GM11168 (cell line): ENCODE measurements at regions not wholly inside any gene's neighbourhood (a gene's known extent, or its start where the extent isn't known, plus 50 kb on each side); places are given as distances from the start of the nearest gene placed in this dataset.
"Not testable (repeated sequence)": the region's sequence is repeated elsewhere in the genome, so short reads cannot be mapped to it uniquely, and the experiment has no call there.

ENCODE experiments used
- in situ Hi-C: fragments of 300-500 bp; cut with MboI; formaldehyde crosslinking; loops from one replicate; pipeline ENCODE4 v1.12.0; 2022; ENCODE audit warnings: low sequenced_read_pairs; ENCODE audit not compliant: unreplicated experiment

DNA sequence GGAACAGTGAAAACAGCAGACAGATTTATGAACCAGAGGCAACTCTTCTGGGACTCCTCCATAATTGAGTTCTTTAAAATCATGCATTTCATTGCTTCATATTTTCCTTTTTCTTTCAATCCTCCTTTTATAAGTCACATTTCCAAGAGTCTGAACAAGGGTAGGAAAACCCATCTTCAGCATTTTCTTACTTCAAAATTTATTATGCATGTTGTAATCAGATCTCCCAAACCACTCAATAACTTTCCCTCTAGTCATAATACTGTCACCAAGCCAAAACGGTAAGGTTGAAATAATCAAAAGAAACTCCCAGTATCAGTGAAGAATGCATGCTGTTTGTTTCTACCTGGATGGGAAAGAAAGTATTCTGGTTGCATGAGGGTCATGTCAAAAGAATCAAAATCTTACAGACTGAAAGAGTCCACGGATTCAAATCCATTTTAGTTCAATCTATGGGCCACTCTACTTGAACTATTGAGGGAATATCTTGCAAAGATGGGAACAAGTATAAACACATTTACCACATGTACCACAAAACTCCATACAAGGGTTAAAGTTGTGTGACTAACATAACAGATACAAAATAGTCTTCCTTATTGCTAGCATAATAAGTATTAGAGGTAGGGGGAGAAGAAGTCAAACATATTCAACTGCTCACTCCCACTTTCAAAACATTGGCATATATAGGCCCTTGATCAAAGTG, 797.3 kb downstream of the MAT2B start:
- in situ Hi-C loops, result no loop called here

DNA sequence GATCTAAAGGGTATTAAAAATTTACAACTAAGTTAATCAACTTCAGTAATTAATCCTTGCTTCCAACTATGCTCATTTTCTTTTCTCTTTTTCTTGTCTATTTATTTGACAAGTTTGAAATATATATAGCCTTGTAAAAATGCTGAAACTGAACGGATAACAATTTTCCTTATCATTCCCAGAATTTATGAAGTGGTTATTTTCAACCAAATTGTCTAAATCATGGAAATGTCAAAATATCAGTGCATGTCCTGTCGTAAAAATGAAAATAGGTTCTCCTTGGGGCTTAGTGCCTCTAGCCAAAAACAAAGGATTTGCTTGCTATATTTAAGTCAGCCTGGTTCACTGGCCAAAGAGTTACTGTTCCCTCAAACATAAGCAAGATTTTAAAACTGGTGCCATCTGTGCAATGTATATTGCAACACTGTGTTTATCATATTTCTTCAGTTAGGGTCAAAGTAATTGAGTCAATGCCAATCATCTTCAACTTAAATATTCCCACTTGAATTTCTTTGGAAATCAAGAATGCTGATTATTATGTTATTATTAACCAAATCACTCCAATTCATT, 798.3 kb downstream of the MAT2B start:
- in situ Hi-C loops, result no loop called here

DNA sequence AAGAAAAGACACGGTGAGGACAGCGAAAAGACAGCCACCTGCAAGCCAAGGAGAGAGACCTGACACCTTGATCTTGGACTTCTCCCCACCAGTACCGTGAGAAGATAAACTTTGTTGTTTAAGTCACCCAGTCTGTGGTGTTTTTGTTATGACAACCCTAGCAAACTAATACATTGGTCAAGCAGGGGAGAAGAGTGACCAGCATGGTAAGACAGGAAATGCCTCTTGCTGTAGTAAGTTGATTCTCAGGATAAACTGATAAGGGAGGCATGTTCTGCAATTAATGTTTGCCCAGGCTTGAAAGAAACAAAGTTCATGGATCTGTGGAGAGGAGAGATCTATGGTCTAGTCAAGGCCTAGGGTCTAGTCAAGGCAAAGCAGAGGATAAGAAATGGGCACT, 801.2 kb downstream of the MAT2B start:
- in situ Hi-C loops, result no loop called here

DNA sequence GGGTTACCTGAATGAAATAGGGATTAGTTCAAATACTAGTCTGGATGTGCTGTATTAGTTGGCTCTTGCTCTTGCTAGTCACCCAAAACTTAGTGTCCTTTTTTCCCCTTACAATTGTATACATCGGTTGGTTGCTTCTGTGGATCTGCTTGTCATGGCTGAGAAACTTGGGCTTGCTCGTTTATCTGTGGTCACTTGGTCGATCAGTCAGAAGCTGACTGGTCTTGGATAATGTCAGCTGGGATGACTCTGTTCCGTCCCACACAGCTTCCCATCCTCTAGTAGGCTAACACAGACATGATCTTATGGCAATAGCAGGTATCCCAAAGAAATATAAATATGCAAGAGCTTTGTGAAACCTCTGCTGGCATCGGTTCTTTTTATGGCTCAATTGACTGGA, 807.4 kb downstream of the MAT2B start:
- in situ Hi-C loops, result no loop called here

DNA sequence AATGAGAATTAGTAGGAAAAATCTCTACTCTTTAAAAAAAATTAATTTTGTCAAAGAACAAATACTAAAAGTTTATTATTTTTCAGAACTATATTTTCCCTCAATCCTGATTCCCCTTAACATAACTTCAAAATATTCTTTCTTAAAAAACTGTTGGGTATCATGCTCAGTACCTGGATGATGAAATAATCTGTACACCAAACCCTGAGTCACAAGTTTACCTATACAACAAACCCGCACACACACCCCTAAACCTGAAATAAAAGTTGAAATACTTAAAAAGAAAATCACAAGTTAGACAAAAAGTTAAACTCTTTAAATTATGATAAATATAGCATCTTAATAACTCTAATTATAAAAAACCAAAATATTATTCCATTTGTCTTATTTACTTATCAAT, 812.3 kb downstream of the MAT2B start:
- in situ Hi-C loops, result no loop called here

DNA sequence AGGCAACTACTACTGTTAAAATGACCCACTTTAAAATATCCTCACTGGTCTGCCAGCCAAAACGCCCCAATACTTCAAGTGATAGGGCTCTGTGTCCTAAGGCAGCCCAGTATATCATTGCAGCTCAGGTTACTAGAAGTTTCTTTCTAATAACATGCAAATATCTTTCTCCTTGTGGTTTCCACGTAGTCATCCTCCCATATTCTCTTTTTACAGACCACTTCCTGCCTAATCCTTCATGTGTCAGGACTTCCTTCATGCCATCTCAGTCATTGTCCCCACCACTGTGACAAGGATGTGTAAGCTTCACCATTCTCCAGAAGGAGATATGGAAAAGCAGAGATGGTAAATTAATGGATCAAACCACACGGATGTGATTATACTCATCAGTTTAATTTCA, 813.7 kb downstream of the MAT2B start:
- in situ Hi-C loops, result no loop called here

DNA sequence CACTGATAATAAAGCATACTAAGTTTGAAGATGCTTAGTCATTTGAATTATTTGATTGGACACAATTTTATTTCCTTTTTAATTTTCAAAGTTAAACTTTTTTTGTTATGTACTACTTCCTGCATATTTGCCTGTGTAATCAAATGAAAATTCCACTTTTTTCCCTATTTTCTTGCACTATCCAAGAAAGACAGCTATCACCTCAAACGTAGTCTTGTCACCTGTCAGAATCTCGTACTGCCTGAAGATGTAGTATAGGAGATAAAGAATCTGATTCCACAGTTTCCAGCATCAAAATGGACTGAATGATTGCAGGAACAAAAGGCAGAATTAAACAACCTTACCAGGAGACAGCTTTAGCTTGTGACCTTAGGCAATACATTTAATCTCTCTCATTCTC, 818.8 kb downstream of the MAT2B start:
- in situ Hi-C loops, result no loop called here

DNA sequence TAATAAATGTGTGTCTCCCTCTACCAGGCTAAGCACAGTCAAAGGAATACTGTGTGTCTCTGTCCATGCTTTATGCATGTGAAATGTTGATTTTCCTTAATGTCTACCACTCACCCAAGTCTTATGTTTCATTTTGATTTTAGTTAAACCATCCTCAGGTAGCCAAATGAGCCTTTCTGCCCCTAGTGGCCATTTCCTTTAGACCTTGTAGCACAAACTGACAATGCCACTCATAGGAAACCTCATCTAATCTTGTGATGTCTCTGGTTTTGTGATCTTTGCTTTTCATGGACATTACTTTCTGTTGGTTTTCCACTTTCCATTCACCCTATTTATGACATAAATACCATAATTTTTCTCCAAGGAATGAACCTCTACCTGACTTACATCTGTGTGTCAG, 820.8 kb downstream of the MAT2B start:
- in situ Hi-C loops, result no loop called here

DNA sequence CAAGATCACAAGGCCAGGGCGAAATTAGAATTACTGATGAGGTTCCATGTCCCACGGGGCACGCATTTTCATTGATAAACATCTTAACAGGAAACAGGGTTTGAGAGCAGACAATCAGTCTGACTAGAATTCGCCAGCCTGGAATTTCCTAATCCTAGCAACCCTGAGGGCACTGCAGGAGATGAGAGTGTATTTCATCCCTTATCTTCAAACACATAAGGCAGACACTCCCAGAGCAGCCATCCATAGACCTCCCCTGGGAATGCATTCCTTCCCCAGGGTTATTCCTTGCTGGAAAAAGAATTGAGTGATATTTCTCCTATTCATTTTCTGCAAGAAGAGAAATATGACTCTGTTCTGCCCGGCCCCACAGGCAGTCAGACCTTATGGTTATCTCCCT, 821.7 kb downstream of the MAT2B start:
- in situ Hi-C loops, result not testable (repeated sequence)

DNA sequence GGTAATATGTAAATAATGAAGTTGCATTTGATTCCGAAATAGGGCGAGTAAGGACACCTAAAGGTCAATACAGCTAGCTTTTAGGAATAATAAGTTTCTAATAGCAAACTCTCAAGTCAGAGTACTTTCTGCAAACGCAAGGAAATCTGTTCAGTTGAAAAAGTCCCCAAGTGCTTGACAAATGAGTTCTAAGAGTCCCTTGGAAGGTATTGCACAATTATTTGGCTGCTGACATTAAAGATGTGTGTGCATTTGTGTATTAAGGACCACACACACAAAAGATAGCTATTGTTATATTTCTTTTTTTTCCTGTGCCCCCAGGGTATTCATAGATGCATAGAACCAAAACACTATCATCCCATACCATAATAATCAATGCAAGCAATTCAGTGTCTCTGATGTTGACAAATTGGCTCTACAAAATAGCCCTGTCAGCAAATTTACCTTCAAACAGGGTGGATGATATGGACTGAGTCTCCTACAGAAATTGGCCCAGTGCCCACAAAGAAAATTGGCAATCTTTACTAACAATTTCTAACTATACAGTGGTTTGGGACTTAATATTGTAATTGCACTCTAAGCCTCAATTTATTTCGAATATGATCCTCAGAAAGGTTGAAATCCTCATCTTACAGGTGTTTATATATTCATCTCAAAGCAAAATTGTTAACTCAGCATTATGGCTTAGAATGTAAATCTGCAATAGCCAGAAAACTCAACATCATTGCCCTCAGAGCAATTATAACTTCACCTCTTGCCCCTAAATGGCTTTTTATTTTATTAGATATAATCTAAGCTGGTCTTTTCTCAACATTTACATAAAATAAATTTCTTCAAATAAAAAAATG, 827.2 kb downstream of the MAT2B start:
- in situ Hi-C loops, result no loop called here

DNA sequence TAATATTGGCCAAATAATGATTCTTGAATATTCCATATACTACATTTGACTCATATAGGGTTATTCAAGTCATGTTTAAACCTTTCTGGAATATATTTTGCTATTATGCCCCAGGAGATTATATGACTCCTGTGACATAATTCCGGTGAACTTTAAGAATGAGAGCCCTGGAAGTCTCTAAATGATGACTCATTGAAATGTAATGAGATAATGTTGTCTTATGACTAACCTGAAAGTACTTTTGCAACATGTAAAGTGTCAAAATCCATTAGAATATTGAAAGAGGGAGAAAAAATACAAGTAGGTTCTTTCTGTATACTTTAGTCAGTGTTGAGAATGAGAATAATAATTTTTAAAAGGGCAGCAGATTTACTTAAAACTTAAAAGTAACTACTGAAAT, 830.4 kb downstream of the MAT2B start:
- in situ Hi-C loops, result no loop called here

DNA sequence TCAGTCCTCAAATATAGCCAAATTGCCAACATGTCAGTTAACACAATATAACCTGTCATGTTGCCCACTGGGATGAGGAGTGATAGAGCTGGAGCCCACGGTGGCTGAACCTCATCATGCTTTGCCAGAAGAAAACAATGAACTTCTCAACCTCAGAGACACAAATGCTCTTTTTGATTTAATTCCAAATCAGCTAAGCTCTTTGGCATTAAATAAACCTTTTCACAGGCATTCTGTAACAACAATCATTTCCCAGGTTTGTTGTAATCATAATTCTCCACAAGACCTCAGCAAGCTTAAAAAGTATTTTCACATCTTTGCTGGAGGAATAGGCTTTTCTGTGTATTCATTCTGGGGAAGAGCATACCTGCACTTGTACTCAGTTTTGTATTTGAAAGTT, 830.9 kb downstream of the MAT2B start:
- in situ Hi-C loops, result no loop called here

DNA sequence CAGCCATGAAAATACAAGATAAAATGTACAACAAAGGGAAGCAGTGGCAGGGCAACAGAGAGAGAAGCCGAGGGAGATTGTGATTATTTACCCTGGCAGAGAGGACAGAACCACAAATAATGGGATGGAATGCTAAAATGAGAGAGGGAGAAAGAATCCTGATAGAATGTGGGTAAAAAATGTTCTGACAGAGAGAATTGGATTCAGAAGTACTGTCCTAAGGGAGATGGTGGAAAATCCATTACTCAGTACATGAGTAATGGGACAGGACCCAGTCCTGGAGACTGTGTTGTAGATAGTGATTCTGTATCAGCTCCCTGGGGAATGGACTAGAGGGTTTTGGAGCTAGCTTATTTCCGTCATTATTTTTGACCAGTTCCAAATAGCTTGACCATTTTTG, 831.5 kb downstream of the MAT2B start:
- in situ Hi-C loops, result no loop called here

DNA sequence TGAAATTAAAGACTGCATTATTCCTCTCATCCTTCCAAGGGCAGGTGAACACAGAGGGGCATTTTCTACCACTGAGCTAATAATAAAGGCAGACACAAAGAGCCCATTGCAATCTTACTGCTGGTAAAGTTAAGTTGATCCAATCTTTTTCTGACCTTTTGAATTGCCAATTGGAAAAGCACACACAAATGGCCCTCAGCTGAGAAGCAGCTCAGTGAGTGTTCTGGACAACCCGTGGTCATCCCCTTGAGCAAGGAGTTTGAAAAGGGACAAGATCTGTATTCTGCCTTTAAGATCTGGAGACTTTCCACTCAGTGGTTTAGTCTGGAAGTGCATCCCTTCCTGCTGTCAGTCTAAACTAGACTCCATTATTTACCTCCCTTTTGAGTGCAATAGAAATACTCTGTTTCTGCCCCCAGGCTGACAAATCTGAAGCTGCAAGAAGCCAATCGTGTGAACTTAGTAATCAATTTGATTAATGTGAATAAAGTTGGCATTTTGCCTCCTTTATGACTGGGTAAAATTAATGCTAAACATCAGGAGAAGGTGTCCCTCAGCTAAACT, 835.7 kb downstream of the MAT2B start:
- in situ Hi-C loops, result no loop called here

DNA sequence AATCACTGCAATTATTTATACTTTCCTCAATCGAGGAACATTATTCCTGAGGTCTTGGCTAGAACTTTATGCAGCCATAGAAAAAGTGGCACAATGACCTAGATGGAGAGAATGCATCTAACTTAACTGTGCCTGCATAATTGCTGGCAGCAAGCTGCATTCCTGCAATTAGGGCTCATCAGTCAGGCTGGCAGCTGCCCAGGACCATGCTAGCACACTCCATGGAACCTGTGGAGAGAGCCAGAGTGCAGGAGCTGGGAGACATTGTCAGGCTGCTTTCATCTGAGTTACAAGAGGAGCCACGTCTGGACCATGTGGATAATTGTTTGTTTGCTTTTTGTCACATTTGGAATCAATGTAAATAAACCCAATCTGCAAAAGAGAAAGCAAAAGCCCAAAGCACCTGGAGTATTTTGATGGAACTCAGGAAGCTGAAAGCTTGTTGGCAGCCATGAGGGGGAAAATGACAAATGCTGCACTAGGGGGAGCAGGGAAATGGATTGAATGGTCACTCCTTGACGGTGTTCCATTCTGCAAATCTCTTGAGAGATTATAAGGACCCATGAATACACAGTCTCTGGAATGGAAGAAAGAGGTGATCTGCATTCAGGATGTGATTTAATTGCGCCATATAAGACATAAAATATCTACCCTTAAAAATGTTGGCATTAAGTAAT, 839.9 kb downstream of the MAT2B start:
- in situ Hi-C loops, result no loop called here

DNA sequence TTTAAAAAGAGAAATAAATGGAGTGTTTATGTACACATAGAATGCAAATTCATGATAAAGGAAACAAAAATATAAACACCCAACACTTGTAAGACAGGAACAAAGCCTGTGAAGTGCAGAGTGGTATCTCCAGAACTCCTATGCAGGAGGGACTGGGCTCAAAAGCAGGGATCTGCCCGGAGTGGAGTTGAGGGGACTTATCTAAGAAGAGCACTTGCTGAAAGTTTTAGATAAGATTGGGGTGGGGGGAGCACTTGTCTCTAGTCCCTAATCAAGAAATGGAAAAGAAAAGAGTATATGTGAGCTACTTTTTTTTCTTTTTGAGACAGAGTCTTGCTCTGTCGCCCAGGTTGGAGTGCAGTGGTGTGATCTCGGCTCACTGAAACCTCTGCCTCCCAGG, 840.4 kb downstream of the MAT2B start:
- in situ Hi-C loops, result no loop called here

DNA sequence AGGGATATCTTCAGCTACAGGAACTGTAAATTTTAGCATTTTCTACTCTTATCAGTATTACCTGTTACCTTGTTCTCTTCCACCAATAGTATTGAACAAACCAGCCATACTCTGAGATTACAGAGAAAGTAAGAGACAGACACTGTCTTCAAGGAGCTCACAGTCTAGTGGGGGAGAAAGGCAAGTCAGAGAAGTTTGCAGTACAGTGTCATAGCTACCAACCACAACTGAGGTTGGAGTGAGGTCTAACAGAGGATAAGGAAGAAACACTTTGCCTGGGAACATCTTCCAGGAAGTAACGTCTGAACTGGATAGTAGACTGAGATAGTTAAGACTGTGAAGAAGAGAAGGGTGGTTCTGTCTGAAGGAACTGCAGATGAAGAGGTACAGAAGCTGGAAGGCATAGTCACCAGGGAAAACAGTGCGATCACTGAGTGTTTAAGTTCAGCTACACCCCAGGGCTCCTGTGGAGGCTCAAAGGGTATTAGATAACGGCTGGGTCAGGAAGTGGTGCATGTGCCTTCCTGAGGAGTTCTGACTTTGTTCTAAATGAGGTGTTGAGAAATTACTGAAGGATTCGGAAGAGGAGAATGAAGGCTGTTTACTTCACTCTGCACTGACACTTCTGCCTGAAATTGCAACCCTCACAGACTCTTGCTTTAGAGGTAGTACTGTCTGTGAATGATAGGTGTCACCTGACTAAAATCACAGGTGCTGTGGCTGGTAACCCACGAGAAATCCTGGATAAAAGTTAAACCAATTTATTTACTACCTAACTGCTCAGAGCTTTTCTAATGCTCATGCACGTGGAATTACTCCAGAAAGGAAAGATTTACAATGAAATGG, 841.6 kb downstream of the MAT2B start:
- in situ Hi-C loops, result no loop called here

DNA sequence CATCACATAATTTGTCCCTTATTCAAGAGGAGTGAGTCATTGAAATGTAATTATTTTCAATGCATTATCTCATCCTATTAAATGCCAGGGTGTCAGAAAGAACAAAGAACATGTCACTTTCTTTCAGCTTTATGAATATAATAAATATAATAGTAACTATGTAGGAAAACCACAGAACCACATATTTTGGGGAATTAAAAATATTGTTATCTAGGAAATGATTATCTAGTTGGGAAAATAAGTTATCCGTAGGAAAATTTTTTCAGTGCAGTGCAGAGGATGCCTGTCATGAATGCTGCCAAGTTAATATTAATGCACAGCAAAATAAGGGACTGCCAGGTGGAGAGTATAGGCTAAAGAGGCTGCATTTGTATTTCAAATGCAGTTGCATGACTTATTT, 844.8 kb downstream of the MAT2B start:
- in situ Hi-C loops, result no loop called here

DNA sequence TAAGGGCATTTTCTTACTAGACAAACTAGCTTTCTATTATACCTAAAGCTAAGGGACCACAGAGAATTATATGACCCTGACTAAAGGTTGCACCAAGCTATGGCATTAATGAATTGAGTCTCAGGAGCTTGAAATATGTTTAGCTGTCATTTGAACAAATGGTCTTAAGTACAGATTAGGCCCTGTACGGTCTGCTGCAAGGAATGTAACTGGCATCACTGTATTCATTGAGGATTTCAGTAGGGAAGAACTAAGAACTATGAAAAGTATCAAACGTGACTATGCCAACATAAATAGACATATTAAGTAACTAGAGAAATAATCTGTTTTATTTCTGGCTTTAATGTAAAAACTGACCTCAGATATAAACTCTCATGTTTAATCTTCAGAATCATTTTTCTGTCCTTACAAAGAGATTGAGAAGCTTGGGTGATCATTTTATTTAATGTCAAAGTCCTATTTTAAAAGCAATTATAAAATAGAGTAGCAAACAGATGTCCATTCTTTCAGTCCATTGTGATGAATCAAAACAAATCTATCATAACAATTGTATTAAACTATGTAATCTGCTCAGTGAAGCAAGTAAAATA, 845.9 kb downstream of the MAT2B start:
- in situ Hi-C loops, result no loop called here
